ENCODE measurements at regions not wholly inside any gene's neighbourhood (a gene's known extent, or its start where the extent isn't known, plus 50 kb on each side); places are given as distances from the start of the nearest gene placed in this dataset.

GRCh38 chr7:155398944-155399343 lies 59.0 kb upstream of the EN2 start:
- TF ChIP-seq, protein P1, sequence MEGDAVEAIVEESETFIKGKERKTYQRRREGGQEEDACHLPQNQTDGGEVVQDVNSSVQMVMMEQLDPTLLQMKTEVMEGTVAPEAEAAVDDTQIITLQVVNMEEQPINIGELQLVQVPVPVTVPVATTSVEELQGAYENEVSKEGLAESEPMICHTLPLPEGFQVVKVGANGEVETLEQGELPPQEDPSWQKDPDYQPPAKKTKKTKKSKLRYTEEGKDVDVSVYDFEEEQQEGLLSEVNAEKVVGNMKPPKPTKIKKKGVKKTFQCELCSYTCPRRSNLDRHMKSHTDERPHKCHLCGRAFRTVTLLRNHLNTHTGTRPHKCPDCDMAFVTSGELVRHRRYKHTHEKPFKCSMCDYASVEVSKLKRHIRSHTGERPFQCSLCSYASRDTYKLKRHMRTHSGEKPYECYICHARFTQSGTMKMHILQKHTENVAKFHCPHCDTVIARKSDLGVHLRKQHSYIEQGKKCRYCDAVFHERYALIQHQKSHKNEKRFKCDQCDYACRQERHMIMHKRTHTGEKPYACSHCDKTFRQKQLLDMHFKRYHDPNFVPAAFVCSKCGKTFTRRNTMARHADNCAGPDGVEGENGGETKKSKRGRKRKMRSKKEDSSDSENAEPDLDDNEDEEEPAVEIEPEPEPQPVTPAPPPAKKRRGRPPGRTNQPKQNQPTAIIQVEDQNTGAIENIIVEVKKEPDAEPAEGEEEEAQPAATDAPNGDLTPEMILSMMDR (IDR thresholded peaks at IDR 0.05) = peak; percentile 38; the same call in 1 of the 2 replicates

DNA sequence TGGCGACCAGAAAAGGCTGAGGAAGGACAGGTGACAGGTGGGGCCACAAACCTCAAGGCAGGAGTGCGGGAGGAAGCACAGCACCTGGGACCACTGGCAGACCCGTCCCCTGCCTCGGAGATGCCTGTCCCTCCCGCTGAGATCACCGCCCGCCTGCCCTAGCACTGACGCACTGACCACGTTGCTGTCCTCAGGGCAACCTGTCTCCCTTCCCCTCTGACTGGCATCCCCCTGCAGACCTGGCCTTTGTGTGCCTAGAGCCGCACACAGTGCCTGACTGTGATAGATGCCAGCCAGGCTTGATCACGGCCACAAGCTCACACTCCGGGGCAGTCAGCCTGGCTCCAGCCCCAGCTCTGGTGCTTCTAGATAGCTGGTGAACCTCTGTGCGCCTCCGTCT lies 58.4 kb upstream of the EN2 start:
- TF ChIP-seq, protein P1 (IDR thresholded peaks at IDR 0.05) = no peak

DNA sequence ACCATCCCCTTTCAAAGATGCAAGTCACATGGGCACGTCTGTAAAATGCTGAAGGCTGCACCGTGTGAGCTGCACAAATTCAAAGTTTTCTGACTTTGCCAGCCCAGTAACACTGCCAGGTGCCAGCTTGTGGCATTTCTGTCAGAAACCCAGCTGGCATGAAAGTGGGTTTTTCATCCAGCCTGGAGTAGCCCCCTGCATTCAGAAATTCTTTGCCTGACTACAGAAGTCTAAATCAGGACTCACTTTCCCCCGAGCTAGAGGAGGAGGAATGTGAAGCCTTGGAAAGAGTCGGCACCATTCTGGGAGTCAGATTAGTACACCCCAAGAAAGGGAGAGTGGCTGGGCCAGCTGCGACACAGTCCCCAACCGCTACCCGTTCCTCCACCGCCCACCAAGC lies 56.7 kb upstream of the EN2 start:
- TF ChIP-seq, protein P1 (IDR thresholded peaks at IDR 0.05) = no peak

- TF ChIP-seq, protein P1 (IDR thresholded peaks at IDR 0.05) = no peak
Measured at GRCh38 chr7:155401884-155402283, 56.0 kb upstream of the EN2 start.

GRCh38 chr7:155402941-155403340 lies 55.0 kb upstream of the EN2 start:
- TF ChIP-seq, protein P1 (IDR thresholded peaks at IDR 0.05) = no peak

- TF ChIP-seq, protein P1 (IDR thresholded peaks at IDR 0.05) = no peak
Measured at GRCh38 chr7:155404976-155405375, 53.0 kb upstream of the EN2 start.

DNA sequence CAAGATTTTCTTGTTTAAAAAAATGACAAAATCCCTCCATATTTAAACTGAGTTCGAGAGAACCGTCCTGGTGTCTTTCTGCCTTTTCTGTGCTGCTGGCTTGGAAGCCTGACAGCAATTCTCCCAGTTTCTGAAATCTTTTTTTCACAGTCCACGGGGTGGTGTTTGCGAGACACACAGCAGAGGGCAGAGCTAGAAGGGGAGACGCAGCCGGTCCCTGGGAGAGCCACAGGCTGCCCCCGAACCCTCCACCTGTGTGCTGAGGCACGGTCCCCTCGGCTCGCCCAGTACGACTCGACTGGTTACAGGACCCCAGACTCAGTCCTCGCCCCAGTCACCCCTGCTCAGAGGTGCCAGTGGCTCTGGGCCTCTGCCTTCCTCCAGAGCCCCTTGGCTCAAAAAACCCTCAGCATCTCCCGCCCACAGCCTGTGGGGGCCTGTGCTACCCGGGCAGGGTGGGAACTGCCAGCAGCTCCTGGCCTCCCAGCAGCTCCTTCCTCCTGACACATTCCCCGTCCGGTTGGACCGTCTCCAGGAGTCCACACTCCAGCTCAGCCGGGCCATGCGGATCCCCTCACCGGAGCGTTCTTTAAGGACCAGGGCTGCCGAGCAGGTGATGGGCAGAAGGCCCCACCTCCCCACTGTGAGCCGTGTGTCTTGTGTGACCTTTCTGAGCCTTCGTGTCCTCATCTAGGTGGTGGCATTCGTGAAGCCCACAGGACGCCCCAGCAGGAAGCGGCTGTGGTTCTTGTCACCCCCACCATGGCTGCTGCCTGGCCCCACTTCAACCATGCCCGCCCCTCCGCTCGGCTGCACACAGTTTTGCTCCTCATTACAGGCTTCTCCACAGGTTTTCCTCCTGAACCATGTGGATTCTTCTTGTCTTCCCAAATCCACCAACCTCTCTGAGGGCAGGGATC lies 52.3 kb upstream of the EN2 start:
- TF ChIP-seq, protein P1 (IDR thresholded peaks at IDR 0.05) = no peak
